Esophagus muscularis mucosa (tissue), 3 donors: ENCODE measurements at regions not wholly inside any gene's neighbourhood (a gene's known extent, or its start where the extent isn't known, plus 50 kb on each side); places are given as distances from the start of the nearest gene placed in this dataset.

ENCODE experiments used
- CTCF ChIP-seq, 3 experiments: fragments of 200-600 bp in 2 of 3; fragments of 450-650 bp in 1 of 3; sonication (generic) in 2 of 3; IDR thresholded peaks; one replicate each; pipeline ENCODE4 v1.5.1; 2017 to 2019; ENCODE audit warnings: antibody characterized with exemption in 3 of 3, mild to moderate bottlenecking in 2 of 3, moderate library complexity in 1 of 3
- POLR2A ChIP-seq: fragments of 450-650 bp; IDR thresholded peaks from one replicate; pipeline ENCODE4 v1.6.1; 2017; ENCODE audit warnings: antibody characterized with exemption, moderate library complexity, mild to moderate bottlenecking, low read depth
- POLR2AphosphoS5 ChIP-seq, 2 donors: sonication (generic); formaldehyde crosslinking; IDR thresholded peaks; one replicate each; pipeline ENCODE4 v1.6.1; 2017; ENCODE audit warnings: antibody characterized with exemption in 2 of 2

- TF ChIP-seq CTCF (IDR thresholded peaks at IDR 0.05): no peak
- no peak for TF ChIP-seq POLR2A
- no peak for TF ChIP-seq POLR2AphosphoS5 (IDR thresholded peaks at IDR 0.05)
These were observed 706.1 kb downstream of the ROBO2 start for GRCh38 chr3:77746048-77746447.
